GM18870 (cell line): ENCODE measurements at regions not wholly inside any gene's neighbourhood (a gene's known extent, or its start where the extent isn't known, plus 50 kb on each side); places are given as distances from the start of the nearest gene placed in this dataset.
"Not testable (repeated sequence)": the region's sequence is repeated elsewhere in the genome, so short reads cannot be mapped to it uniquely, and the experiment has no call there.

Experiments
- ATAC-seq: cut with Tn5 transposase; IDR thresholded peaks from one replicate; pipeline ENCODE4 v1.9.1; 2021; ENCODE audit warnings: moderate library complexity; ENCODE audit not compliant: unreplicated experiment

DNA sequence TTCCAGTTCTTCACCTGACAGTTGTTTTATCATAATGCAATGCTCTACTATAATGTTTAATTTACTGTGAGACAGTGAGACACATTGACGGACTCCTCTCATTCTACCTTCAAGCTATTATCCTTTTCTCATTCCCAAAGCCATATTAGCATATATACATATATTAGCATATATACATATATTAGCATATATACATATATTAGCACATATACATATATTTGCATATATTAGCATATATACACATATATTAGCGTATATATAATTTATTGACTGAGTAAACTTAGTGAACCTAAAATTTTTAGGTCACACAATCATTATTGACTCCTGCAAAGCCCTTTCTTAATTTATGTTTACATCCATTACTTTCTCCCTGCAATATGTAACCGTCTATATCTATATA, 555.0 kb upstream of the ADGRB3 start:
- no peak for ATAC-seq

DNA sequence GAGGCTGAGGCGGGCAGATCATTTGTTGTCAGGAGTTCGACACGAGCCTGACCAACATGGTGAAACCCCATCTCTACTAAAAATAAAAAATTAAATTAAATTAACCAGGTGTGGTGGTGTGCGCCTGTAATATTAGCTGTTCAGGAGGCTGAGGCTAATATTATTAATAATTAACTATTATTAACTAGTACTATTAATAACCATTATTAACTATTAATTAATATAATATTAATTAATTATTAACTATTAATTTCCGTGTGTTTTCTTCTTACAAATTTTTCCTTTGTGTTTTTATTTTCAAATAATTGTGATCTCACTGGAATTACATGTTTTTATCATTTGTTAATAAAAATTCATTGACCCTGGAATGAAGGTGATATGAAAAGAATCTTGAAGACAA, 557.4 kb upstream of the ADGRB3 start:
- ATAC-seq = no peak

DNA sequence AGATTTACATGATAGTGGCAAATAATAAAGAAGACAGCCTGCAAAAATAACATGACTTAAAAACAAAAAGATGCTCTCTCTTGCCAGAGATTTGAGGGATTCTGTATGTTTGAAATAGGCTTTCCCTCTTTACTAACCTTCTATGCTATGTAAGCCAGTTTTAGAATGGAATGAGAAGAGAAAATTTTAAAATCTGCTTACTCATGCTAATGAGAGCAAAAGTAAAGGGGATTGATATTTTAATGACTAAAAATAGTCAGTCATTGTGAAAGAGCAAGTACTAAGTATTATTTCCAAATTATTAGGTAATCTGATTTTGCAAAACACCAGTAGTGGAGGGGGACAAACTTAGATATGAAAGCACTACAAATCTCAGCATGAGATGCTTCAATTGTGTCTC, 563.3 kb upstream of the ADGRB3 start:
- no peak for ATAC-seq

DNA sequence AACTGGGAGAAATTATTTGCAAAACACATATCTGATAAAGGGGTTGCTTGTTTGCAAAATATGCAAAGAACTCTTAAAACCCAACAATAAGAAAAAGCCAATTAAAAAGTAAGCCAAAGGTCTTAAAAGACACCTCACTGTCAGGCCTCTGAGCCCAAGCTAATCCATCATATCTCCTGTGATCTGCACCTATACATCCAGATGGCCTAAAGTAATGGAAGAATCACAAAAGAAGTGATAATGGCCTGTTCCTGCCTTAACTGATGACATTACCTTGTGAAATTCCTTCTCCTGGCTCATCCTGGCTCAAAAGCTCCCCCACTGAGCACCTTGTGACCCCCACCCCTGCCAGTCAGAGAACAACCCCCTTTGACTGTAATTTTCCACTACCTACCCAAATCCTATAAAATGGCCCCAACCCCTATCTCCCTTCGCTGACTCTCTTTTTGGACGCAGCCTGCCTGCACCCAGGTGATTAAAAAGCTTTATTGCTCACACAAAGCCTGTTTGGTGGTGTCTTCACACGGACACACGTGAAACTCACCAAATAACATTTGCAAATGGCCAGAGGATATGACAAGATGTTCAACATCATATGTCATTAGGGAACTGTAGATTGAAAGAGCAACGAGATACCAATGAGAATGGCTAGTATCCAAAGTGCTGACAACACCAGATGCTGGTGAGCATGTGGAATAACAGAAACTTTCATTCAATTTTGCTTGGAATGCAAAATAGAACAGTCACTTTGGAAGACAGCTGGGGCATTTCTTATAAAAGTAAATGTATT, 565.0 kb upstream of the ADGRB3 start:
- ATAC-seq = no peak

DNA sequence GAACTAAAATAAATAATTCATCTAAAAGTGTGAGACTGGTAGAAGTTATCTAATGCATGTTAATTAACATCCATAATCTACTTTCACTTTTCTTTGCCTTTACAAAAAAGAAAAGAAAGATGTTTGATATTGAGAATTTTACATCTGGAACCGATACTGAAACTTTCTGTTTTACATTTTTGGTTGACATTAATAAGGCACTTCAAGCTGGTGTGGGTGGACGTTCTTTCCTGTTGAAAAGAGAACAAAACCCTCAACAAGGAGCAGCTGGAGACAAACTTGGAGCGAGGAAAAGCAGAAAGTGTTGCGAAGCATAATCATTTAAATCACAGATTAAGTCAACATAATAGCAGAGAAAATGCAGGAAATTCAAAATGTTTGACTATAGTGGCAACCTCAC, 575.2 kb upstream of the ADGRB3 start:
- peak; percentile 73 for ATAC-seq

DNA sequence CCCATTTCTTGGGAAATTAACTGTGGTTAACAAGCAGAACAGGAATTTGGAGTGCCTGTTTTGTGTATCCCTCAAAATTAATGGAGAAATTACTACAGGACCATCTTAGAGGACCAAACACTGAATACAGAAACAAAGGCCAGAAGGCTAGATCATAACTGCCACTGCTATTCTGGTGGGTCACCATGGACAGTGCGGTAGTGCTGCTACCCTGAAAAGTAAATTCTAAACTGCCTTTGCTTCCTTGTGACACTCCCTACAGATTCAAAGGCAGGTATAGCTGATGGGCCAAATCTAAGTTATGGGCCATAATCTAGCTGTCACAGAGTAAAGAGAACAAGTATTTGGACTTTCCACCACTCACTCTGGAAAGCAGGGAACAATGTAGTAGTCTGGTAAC, 575.8 kb upstream of the ADGRB3 start:
- ATAC-seq = no peak

DNA sequence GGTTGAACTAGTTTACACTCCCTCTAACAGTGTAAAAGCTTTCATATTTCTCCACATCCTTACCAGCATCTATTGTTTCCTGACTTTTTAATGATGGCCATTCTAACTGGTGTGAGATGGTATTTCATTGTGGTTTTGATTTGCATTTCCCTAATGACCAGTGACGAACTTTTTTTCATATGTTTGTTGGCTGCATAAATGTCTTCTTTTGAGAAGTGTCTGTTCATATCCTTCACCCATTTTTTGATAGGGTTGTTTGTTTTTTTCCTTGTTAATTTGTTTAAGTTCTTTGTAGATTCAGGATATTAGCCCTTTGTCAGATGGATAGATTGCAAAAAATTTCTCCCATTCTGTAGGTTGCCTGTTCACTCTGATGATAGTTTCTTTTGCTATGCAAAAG, 578.5 kb upstream of the ADGRB3 start:
- ATAC-seq = not testable (repeated sequence)

DNA sequence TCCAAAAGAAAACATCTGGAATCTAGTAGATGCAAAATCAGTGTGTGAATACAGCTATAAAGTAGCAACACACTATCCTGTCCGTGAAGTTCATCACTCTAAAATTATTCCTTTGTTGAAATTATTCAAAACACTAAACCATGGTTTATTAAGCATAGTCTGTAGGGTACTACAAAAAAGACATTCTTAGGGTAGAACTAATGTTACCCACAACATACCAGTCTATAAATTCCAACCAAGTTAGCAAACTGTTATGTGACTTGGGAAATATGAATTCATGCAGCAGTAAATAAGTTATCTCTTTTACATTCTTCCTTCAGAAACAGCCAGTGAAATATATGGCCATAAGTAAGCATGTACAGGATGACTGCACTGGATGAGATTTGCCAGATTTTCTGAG, 580.3 kb upstream of the ADGRB3 start:
- no peak for ATAC-seq

DNA sequence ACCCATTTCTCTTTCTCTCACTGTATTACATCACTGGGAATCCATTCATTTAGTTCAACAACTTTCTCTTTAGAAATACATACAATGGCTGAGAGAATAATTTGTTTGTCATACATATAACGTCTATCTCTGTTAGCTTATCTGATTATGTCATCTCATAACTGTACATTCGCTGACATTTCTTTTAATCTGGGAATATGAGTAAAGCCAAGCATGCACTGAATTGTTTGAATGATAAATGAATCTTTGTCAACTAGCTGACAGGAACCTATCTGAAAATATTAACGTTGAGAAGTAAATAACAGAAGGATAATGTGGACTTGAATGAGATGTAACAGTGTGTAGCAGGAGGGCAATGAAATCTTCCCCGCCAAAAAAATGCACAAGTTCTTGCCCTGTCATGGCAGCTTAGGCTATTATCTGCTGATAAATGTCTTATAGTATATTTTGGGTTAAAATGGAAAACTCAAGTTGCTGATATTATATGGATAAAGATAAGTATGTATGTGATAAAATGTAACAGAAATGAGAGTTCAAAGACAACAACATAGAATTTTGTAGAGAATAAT, 581.2 kb upstream of the ADGRB3 start:
- no peak for ATAC-seq

DNA sequence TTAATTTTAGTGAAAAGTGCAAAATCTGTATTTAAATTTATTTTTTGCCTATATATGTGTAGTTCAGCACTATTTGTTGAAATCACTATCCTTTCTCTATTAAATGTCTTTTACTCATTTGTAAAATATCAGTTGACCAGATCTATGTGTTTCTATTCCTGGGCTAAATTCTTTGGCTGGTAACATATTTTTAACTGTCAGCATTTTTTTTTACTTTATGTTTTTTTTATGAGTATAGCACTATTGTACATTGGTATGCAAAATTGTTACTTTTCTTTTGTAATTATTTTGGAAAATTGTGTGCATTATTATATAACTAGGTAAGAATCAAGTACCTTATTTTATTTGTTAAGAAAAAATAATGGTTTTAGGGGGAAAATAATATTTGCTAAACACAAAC, 582.8 kb upstream of the ADGRB3 start:
- no peak for ATAC-seq

DNA sequence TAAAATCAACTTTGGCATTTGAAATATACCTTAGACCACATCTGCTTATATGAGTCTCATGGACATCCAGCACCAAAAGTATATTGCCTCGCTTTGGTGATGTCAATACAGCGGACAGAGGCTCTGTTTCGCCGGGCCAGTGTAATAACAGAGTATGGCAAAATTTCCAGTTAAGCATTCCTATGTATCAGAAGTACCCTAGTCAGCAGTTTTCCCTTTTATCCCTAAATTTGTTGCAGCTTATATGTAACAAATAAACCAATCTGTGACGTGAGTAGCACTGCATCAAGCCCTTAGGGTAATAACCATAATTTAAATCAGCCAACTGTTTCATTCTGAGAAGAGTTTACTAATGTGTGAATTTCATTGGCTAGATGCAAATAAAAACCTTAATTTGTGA, 585.5 kb upstream of the ADGRB3 start:
- no peak for ATAC-seq

DNA sequence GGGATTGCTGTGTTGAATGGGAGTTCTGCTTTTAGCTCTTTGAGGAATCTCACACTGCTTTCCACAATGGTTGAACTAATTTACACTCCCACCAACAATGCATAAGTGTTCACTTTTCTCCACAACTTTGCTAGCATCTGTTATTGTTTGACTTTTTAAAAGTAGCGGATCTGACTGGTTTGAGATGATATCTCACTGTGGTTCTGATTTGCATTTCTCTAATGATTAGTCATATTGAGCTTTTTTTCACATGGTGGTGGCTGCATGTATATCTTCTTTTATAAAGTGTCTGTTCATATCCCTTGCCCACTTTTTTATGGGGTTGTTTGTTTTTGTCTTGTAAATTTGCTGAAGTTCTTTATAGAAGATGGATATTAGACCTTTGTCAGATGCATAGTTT, 588.3 kb upstream of the ADGRB3 start:
- no peak for ATAC-seq

DNA sequence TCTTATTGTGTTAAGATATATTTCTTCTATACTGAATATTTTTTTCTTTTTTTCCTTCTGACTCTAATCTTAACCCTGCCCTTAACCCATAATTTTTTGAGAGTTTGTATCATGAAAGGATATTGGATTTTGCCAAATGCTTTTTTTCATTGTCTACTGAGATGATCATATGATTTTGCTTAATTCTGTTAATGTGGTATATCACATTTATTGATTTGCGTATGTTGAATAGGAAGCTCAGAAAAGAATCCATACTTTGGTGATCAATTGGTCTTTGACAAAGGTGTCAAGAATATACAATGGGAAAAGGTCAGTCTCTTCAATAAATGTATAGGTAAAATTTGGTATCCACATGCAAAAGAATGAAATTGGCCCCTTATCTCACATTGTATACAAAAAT, 588.8 kb upstream of the ADGRB3 start:
- no peak for ATAC-seq

DNA sequence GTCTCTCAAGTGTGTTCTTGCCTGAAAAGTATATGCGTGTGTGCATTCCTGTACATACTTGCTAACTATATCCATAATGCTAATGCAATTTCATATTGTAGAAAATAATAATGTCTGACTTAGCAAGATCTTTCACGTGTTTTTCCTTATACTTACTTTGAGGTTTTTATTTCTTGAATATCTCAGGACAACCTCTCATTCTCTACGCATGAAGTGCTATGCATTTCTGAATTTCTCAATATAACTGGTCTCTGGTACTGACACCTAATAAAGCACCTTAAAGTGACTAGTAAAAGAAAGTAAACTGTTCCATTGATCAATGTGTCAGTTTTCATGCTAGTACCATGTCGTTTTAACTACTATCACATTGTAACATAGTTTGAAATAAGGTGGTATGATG, 589.9 kb upstream of the ADGRB3 start:
- ATAC-seq = no peak

DNA sequence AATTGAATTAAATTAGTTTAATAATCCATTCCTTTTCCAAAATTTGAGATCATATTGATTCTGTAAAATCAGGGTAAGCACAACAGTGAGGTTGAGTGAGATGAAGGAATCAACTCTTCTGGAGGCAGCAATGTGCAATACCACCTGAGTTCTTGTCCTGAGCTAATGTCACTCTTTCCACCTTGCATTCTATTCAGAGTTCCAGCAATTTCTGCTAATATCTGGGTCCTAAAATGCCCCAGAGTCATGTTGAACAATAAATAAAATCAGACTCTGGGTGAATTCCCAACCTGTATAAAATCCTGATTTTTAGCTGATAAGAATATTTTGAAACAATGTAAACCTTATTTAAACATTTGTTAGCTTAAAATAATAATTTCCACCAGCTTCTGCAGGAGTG, 590.8 kb upstream of the ADGRB3 start:
- no peak for ATAC-seq

DNA sequence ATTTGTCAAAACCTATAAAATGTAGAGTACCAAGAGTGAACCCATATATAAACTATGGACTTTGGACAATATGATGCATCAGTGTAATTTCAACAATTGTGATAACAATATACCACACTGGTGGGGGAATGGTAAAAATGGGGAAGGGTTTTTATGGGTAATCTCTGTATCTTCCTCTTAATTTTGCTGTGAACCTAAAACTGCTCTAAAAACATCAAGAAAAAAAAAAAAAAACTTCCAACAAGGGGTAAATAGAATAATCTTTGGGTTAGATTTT, 592.0 kb upstream of the ADGRB3 start:
- no peak for ATAC-seq

DNA sequence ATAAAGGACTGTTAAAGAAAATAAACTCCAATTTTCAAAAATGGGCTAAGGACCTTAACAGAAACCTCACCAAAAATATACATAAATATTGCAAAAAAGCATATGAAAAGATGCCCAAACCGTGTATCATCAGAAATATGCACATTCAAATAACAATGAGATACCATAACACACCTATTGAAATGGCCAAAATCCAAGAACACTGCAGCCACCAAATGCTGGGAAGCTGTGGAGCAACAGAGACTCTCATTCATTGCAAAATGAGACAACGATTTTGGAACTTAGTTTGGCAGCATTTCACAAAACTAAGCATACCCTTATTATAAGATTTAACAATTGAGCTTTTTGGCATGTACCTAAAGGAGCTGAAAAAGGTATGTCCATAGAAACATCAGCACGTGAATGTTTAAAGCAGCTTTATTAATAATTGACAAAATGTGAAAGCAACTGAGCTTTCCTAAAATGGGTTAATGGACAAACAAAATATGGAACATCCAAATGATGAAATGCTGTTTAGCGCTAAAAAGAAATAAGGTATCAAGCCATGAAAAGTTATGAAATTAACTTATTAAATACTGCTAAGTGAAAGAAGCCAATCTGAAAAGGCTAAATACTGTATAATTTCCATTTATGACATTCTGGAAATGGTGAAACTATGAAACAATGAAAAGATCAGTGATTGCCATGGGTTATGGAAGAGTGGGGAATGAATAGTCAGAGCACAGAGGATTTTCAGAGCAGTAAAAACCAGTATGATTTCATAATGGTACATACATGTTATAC, 592.6 kb upstream of the ADGRB3 start:
- no peak for ATAC-seq

DNA sequence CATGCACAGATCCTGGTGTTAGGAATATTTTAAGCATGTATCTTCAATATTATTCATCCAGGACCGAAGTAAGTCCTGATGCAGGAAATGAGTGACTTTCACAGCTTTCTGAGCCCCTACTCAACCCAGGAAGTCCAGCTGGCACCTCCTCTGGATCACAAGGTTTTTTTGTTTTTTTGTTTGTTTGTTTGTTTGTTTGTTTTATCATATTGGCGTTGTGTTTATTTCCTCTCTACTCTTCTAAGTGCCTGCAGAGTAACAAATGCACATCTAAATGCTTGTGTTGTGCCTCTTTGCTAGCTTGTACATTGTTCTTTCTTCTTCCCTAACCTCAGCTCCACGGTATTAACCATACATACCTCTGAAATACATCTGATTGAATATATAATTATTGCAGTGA, 594.3 kb upstream of the ADGRB3 start:
- no peak for ATAC-seq

DNA sequence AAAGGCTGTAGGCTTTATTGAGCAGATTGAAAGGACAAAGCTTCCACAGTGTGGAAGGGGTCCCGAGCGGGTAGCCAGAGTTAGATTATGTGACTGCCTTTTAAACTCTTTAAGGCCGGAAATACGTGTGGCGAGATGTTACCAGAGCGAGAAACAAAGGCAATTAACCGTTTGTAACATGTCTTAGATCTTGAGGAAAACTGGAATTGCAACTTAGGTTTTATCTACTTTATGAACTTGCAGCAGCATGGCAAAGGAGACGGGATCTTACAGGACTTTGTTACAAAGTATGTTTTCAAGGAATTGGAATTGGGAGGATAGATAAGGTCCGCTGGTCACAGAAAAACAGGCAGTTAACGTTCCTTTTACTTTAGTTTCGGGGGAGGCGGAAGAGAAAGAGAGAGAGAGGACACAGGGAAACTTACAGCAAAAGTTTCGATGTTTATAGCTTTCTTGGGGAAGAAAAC, 594.7 kb upstream of the ADGRB3 start:
- no peak for ATAC-seq

DNA sequence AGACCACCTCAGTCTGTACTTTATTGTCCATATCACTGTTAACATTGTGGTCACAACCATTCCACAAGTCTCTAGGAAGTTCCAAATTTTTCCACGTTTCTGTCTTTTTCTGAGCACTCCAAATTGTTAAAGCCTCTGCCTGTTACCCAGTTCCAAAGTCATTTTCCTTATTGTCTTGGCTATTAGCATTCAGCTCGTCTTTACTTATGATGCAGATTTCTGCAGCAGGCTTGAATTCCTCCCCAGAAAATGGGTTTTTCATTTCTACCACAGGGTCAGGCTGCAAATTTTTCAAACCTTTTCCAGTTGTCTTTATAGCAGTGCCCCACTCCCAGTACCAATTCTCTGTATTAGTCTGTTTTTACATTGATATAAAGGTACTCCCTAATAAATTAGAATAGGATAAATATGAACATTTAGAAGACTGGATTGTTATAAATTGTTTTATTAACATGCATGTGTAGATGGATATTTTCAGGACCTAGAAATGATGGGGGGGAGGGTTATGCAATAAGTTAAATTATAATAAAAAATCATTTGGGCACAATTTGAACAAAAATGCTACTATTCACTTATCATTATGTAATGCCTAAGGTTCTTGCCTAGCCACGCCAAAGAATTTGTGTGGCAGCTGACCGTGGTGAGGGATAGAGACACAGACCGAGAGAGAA, 595.3 kb upstream of the ADGRB3 start:
- no peak for ATAC-seq

DNA sequence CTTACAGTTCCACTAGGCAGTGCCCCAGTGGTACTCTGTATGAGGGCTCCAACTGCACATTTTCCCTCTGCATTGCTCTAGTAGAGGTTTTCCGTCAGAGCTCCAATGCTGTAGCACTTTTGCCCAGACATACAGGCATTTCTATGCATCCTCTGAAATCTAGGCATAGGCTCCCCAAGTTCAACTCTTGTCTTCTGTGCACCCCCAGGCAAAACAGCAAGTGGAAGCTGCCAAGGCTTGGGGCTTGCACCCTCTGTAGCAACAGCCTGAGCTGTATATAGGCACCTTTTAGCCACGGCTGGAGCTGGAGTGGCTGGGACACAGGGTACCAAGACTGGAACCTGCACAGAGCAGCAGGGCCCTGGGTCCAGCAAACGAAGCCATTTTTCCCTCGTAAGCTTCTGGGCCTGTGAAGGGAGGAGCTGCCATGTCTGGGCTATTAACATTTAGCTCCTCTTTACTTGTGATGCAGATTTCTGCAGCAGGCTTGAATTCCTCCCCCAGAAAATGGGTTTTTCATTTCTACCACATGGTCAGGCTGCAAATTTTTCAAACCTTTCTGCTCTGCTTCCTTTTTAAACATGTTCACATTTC, 596.2 kb upstream of the ADGRB3 start:
- ATAC-seq = no peak
